ENCODE measurements at regions not wholly inside any gene's neighbourhood (a gene's known extent, or its start where the extent isn't known, plus 50 kb on each side); places are given as distances from the start of the nearest gene placed in this dataset.

DNA sequence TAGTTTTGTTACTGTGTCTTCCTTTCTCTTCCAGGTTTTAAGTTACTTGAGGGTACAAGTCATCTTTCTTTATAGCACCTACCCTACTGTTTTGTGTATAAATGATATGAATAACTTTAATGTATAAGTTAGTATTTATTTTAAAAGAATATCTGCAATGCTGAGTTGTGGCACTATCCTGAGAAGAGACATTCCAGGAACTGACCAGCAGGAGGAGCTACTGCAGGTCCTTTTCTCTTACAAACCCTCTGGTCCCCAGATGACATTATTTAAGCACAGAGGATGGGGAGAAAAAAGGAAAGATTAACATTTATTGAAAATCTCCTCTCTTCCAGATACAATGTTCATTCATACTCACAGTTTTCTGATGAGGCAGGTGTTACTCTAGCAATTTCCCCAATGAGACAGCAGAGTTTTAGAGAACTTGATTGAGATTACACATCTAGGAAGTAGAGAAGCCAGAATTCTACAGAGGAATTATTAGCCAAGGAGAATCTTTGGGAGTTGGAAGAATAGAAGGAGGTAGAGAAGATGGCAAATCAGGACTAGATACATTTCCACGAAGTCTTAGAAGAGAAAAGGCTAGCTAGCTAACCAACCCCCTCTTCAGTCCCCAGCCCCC lies 541.2 kb upstream of the API5 start (continued):
- TF ChIP-seq, protein P1, sequence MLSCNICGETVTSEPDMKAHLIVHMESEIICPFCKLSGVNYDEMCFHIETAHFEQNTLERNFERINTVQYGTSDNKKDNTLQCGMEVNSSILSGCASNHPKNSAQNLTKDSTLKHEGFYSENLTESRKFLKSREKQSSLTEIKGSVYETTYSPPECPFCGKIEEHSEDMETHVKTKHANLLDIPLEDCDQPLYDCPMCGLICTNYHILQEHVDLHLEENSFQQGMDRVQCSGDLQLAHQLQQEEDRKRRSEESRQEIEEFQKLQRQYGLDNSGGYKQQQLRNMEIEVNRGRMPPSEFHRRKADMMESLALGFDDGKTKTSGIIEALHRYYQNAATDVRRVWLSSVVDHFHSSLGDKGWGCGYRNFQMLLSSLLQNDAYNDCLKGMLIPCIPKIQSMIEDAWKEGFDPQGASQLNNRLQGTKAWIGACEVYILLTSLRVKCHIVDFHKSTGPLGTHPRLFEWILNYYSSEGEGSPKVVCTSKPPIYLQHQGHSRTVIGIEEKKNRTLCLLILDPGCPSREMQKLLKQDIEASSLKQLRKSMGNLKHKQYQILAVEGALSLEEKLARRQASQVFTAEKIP (CRISPR knock-in tag; IDR thresholded peaks at IDR 0.05; ENCODE audit: borderline replicate concordance): no peak
- no peak for TF ChIP-seq ZNF589 (CRISPR knock-in tag; conservative IDR thresholded peaks at IDR 0.05)
- no peak for TF ChIP-seq SIN3B (IDR thresholded peaks at IDR 0.05; ENCODE audit: low read length)
- TF ChIP-seq, protein P2, sequence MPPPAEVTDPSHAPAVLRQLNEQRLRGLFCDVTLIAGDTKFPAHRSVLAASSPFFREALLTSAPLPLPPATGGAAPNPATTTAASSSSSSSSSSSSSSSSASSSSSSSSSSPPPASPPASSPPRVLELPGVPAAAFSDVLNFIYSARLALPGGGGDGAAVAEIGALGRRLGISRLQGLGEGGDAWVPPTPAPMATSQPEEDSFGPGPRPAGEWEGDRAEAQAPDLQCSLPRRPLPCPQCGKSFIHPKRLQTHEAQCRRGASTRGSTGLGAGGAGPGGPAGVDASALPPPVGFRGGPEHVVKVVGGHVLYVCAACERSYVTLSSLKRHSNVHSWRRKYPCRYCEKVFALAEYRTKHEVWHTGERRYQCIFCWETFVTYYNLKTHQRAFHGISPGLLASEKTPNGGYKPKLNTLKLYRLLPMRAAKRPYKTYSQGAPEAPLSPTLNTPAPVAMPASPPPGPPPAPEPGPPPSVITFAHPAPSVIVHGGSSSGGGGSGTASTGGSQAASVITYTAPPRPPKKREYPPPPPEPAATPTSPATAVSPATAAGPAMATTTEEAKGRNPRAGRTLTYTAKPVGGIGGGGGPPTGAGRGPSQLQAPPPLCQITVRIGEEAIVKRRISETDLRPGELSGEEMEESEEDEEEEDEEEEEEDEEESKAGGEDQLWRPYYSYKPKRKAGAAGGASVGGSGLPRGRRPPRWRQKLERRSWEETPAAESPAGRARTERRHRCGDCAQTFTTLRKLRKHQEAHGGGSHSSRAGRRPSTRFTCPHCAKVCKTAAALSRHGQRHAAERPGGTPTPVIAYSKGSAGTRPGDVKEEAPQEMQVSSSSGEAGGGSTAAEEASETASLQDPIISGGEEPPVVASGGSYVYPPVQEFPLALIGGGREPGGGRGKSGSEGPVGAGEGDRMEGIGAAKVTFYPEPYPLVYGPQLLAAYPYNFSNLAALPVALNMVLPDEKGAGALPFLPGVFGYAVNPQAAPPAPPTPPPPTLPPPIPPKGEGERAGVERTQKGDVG (CRISPR knock-in tag; IDR thresholded peaks at IDR 0.05; ENCODE audit: borderline replicate concordance): no peak
- no peak for TF ChIP-seq TP53 (CRISPR knock-in tag; conservative IDR thresholded peaks at IDR 0.05)
- no peak for TF ChIP-seq ZNF17 (CRISPR knock-in tag; IDR thresholded peaks at IDR 0.05)
- TF ChIP-seq, protein P3, sequence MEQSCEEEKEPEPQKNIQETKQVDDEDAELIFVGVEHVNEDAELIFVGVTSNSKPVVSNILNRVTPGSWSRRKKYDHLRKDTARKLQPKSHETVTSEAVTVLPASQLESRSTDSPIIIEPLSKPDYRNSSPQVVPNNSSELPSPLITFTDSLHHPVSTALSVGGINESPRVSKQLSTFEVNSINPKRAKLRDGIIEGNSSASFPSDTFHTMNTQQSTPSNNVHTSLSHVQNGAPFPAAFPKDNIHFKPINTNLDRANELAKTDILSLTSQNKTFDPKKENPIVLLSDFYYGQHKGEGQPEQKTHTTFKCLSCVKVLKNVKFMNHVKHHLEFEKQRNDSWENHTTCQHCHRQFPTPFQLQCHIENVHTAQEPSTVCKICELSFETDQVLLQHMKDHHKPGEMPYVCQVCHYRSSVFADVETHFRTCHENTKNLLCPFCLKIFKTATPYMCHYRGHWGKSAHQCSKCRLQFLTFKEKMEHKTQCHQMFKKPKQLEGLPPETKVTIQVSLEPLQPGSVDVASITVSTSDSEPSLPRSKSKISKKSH (CRISPR knock-in tag; IDR thresholded peaks at IDR 0.05; ENCODE audit: borderline replicate concordance): no peak
- TF ChIP-seq MBNL3 (CRISPR knock-in tag; conservative IDR thresholded peaks at IDR 0.05): no peak
- TF ChIP-seq, protein P4, sequence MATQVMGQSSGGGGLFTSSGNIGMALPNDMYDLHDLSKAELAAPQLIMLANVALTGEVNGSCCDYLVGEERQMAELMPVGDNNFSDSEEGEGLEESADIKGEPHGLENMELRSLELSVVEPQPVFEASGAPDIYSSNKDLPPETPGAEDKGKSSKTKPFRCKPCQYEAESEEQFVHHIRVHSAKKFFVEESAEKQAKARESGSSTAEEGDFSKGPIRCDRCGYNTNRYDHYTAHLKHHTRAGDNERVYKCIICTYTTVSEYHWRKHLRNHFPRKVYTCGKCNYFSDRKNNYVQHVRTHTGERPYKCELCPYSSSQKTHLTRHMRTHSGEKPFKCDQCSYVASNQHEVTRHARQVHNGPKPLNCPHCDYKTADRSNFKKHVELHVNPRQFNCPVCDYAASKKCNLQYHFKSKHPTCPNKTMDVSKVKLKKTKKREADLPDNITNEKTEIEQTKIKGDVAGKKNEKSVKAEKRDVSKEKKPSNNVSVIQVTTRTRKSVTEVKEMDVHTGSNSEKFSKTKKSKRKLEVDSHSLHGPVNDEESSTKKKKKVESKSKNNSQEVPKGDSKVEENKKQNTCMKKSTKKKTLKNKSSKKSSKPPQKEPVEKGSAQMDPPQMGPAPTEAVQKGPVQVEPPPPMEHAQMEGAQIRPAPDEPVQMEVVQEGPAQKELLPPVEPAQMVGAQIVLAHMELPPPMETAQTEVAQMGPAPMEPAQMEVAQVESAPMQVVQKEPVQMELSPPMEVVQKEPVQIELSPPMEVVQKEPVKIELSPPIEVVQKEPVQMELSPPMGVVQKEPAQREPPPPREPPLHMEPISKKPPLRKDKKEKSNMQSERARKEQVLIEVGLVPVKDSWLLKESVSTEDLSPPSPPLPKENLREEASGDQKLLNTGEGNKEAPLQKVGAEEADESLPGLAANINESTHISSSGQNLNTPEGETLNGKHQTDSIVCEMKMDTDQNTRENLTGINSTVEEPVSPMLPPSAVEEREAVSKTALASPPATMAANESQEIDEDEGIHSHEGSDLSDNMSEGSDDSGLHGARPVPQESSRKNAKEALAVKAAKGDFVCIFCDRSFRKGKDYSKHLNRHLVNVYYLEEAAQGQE (IDR thresholded peaks at IDR 0.05; ENCODE audit: borderline replicate concordance in 1 of 2, low read depth in 1 of 2, low read length in 2 of 2): no peak
- TF ChIP-seq, protein P5, sequence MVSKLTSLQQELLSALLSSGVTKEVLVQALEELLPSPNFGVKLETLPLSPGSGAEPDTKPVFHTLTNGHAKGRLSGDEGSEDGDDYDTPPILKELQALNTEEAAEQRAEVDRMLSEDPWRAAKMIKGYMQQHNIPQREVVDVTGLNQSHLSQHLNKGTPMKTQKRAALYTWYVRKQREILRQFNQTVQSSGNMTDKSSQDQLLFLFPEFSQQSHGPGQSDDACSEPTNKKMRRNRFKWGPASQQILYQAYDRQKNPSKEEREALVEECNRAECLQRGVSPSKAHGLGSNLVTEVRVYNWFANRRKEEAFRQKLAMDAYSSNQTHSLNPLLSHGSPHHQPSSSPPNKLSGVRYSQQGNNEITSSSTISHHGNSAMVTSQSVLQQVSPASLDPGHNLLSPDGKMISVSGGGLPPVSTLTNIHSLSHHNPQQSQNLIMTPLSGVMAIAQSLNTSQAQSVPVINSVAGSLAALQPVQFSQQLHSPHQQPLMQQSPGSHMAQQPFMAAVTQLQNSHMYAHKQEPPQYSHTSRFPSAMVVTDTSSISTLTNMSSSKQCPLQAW (CRISPR knock-in tag; IDR thresholded peaks at IDR 0.05): no peak
- no peak for TF ChIP-seq PHF21A (CRISPR knock-in tag; IDR thresholded peaks at IDR 0.05)
- TF ChIP-seq, protein P6, sequence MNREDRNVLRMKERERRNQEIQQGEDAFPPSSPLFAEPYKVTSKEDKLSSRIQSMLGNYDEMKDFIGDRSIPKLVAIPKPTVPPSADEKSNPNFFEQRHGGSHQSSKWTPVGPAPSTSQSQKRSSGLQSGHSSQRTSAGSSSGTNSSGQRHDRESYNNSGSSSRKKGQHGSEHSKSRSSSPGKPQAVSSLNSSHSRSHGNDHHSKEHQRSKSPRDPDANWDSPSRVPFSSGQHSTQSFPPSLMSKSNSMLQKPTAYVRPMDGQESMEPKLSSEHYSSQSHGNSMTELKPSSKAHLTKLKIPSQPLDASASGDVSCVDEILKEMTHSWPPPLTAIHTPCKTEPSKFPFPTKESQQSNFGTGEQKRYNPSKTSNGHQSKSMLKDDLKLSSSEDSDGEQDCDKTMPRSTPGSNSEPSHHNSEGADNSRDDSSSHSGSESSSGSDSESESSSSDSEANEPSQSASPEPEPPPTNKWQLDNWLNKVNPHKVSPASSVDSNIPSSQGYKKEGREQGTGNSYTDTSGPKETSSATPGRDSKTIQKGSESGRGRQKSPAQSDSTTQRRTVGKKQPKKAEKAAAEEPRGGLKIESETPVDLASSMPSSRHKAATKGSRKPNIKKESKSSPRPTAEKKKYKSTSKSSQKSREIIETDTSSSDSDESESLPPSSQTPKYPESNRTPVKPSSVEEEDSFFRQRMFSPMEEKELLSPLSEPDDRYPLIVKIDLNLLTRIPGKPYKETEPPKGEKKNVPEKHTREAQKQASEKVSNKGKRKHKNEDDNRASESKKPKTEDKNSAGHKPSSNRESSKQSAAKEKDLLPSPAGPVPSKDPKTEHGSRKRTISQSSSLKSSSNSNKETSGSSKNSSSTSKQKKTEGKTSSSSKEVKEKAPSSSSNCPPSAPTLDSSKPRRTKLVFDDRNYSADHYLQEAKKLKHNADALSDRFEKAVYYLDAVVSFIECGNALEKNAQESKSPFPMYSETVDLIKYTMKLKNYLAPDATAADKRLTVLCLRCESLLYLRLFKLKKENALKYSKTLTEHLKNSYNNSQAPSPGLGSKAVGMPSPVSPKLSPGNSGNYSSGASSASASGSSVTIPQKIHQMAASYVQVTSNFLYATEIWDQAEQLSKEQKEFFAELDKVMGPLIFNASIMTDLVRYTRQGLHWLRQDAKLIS (CRISPR knock-in tag; IDR thresholded peaks at IDR 0.05): no peak
